Transverse colon (tissue), 4 donors: ENCODE measurements at regions not wholly inside any gene's neighbourhood (a gene's known extent, or its start where the extent isn't known, plus 50 kb on each side); places are given as distances from the start of the nearest gene placed in this dataset.
"Not testable (repeated sequence)": the region's sequence is repeated elsewhere in the genome, so short reads cannot be mapped to it uniquely, and the experiment has no call there.

Experiments
- DNase-seq: peaks from one replicate; pipeline ENCODE4 v3.0.0-alpha.2; 2019
- H3K27ac ChIP-seq, 4 donors: fragments of 200-600 bp; sonication (generic); 2 replicates each; pipeline ENCODE4 v1.5.1; 2016 to 2018; ENCODE audit warnings: inconsistent platforms in 4 of 4
- H3K27me3 ChIP-seq: fragments of 200-600 bp; sonication (generic); 2 replicates; pipeline ENCODE4 v1.5.1; 2017; ENCODE audit warnings: inconsistent platforms
- H3K36me3 ChIP-seq, 4 donors: fragments of 200-600 bp; sonication (generic); 2 replicates each; pipeline ENCODE4 v1.5.1; 2017 to 2019; ENCODE audit warnings: inconsistent platforms in 4 of 4
- H3K4me1 ChIP-seq, 4 donors: fragments of 200-600 bp; sonication (generic); 2 replicates each; pipeline ENCODE4 v1.5.1; 2017 to 2020; ENCODE audit warnings: inconsistent platforms in 4 of 4
- H3K4me3 ChIP-seq, 4 donors: fragments of 200-600 bp; sonication (generic); 1 replicate in 1 of 4; 2 replicates in 3 of 4; pipeline versions ENCODE4 v1.5.1 to v1.6.1; 2017 to 2019; ENCODE audit warnings: inconsistent platforms in 4 of 4
- H3K9me3 ChIP-seq, 2 donors: fragments of 200-600 bp; sonication (generic); 2 replicates each; pipeline ENCODE4 v1.5.1; 2017 to 2019; ENCODE audit warnings: inconsistent platforms in 2 of 2
- CTCF ChIP-seq, 5 experiments: fragments of 200-600 bp in 3 of 5; fragments of 450-650 bp in 2 of 5; sonication (generic) in 3 of 5; IDR thresholded peaks; 1 replicate in 2 of 5; 2 replicates in 3 of 5; pipeline ENCODE4 v1.5.1; 2016 to 2017; ENCODE audit warnings: antibody characterized with exemption in 5 of 5, inconsistent platforms in 3 of 5, mild to moderate bottlenecking in 2 of 5, moderate library complexity in 1 of 5
- EP300 ChIP-seq: sonication (generic); formaldehyde crosslinking; IDR thresholded peaks from one replicate; pipeline ENCODE4 v1.6.1; 2017; ENCODE audit warnings: antibody characterized with exemption, low read depth
- POLR2A ChIP-seq: fragments of 450-650 bp; IDR thresholded peaks from one replicate; pipeline ENCODE4 v1.6.1; 2016; ENCODE audit warnings: antibody characterized with exemption, mild to moderate bottlenecking, moderate library complexity
- POLR2AphosphoS5 ChIP-seq, 3 donors: sonication (generic); formaldehyde crosslinking; IDR thresholded peaks; one replicate each; pipeline ENCODE4 v1.6.1; 2016; ENCODE audit warnings: antibody characterized with exemption in 3 of 3
- WGBS, 2 donors: methylation state at CpG; one replicate each; pipeline ENCODE4 v1.1.5; 2018; ENCODE audit warnings: low coverage in 1 of 2; 5-methylcytosine and 5-hydroxymethylcytosine counted together
- in situ Hi-C, 4 donors: fragments of 200-750 bp; cut with MboI; loops; one replicate each; pipeline versions ENCODE4 v1.15.0 to v1.15.1; 2017; ENCODE audit warnings: low sequenced_read_pairs in 3 of 4, low pct_ligation_motif_present in 1 of 4, low pct_unique_long_range_greater_than_20kb in 1 of 4
- intact Hi-C: fragments of 100-400 bp; cut with DNase I; formaldehyde crosslinking; loops from one replicate; pipeline ENCODE4 v1.15.1; 2023; ENCODE audit warnings: low total_unique reads

- in situ Hi-C loops = no loop called here
- 37 to 58% methylated on average over 3 of the region's 3 CpGs for WGBS, 2 donors
These were observed 371.4 kb upstream of the BOD1L1 start for GRCh38 chr4:13998850-13999445.

GRCh38 chr4:14000091-14000814, 372.7 kb upstream of the BOD1L1 start:
- intact Hi-C loops = no loop called here
- no peak for TF ChIP-seq CTCF (IDR thresholded peaks at IDR 0.05)
- no peak for TF ChIP-seq EP300
- TF ChIP-seq POLR2A = no peak
- TF ChIP-seq POLR2AphosphoS5 (IDR thresholded peaks at IDR 0.05) = no peak
- no peaks in the 10 kb centered on the region for H3K27me3 ChIP-seq
- no peak overlapping the region for H3K4me3 ChIP-seq
- no peaks in the 10 kb centered on the region for H3K9me3 ChIP-seq
- H3K36me3 ChIP-seq = no peaks in the 10 kb centered on the region
- in situ Hi-C loops = no loop called here
- DNase-seq = no peak
- no peak overlapping the region for H3K27ac ChIP-seq
- no peaks in the 10 kb centered on the region for H3K4me1 ChIP-seq
- WGBS, 2 donors = 40 to 43% methylated on average over 2 of the region's 2 CpGs

More at GRCh38 chr4:13998850-13999445, 371.4 kb upstream of the BOD1L1 start:
- intact Hi-C loops = no loop called here
- no peak overlapping the region for H3K27ac ChIP-seq
- no peaks in the 10 kb centered on the region for H3K4me1 ChIP-seq
- no peaks in the 10 kb centered on the region for H3K27me3 ChIP-seq
- H3K9me3 ChIP-seq = no peaks in the 10 kb centered on the region
- TF ChIP-seq POLR2AphosphoS5 (IDR thresholded peaks at IDR 0.05) = no peak
- no peak for TF ChIP-seq CTCF (IDR thresholded peaks at IDR 0.05)
- TF ChIP-seq EP300 = no peak
- no peak for TF ChIP-seq POLR2A
- no peak for DNase-seq
- no peak overlapping the region for H3K4me3 ChIP-seq
- H3K36me3 ChIP-seq = no peaks in the 10 kb centered on the region

GRCh38 chr4:14002331-14002730, 374.8 kb upstream of the BOD1L1 start:
- H3K27me3 ChIP-seq, in situ Hi-C loops: not testable (repeated sequence)

GRCh38 chr4:14008494-14008893, 381.0 kb upstream of the BOD1L1 start:
- in situ Hi-C loops (no loop called here), intact Hi-C loops (no loop called here)
- TF ChIP-seq POLR2A = no peak
- Histone ChIP-seq H3K4me1 (no peaks in the 10 kb centered on the region), H3K27ac (no peak overlapping the region), H3K27me3 (no peaks in the 10 kb centered on the region), H3K9me3 (no peaks in the 10 kb centered on the region), H3K4me3 (no peak overlapping the region), H3K36me3 (no peaks in the 10 kb centered on the region)
- DNase-seq = no peak
- 57 to 77% methylated on average over 3 of the region's 3 CpGs for WGBS, 2 donors

More at GRCh38 chr4:14002331-14002730, 374.8 kb upstream of the BOD1L1 start:
- H3K36me3 ChIP-seq, intact Hi-C loops, H3K4me3 ChIP-seq, H3K4me1 ChIP-seq, H3K9me3 ChIP-seq, DNase-seq, H3K27ac ChIP-seq: not testable (repeated sequence)
- WGBS, 2 donors = 76 to 79% methylated on average over 3 of the region's 3 CpGs

GRCh38 chr4:14018191-14018853, 390.8 kb upstream of the BOD1L1 start:
- 55 to 56% methylated on average over 5 of the region's 5 CpGs for WGBS, 2 donors
- in situ Hi-C loops (no loop called here), intact Hi-C loops (no loop called here)
- no peak overlapping the region for H3K4me3 ChIP-seq
- no peak for DNase-seq
- H3K27me3 ChIP-seq = no peaks in the 10 kb centered on the region
- TF ChIP-seq CTCF (IDR thresholded peaks at IDR 0.05) = no peak
- no peak for TF ChIP-seq POLR2AphosphoS5 (IDR thresholded peaks at IDR 0.05)
- TF ChIP-seq EP300 = no peak
- TF ChIP-seq POLR2A = no peak
- no peaks in the 10 kb centered on the region for H3K4me1 ChIP-seq
- no peak overlapping the region for H3K27ac ChIP-seq
- H3K36me3 ChIP-seq = no peaks in the 10 kb centered on the region
- H3K9me3 ChIP-seq = peaks cover 3 to 6% of the 10 kb centered on the region in 2 donors
